ENCODE measurements at regions not wholly inside any gene's neighbourhood (a gene's known extent, or its start where the extent isn't known, plus 50 kb on each side); places are given as distances from the start of the nearest gene placed in this dataset.
"Not testable (repeated sequence)": the region's sequence is repeated elsewhere in the genome, so short reads cannot be mapped to it uniquely, and the experiment has no call there.

- no peak for DNase-seq
Measured at GRCh38 chr3:184440151-184440550, 60.3 kb downstream of the CHRD start.

DNA sequence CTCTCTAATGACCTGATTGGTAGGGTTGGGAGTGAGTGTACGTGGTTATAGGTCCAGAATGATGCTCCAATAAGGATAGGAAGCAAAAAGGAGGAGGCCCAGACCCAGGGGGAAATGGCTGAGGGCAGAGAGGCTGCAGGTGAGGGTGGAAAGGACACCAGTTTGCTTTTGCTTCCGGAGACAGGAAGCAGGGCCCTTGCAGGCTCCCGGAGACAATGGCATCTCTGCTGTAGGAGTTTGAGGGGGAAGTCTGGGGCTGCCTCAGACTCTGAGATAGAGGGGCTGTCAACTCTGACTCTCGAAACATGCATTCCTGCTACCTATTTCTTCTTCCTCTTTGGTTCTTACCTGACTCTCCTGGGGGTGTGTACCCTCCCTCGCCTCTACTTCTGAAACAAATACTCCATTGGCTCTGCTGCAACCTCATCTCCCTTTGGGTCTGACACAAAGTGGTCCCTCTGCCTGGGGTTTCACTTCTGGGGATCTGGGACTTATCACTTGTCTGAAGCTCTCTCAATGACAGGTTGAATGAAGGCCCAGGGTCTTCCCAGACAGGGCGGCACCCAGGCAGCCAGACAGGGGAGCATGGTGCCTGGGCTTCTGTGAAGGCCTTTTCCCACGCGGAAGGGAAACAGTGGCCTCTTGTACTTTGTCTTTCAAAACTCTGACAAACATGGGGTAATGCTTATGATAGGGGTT lies 61.5 kb downstream of the CHRD start:
- no peak for DNase-seq

GRCh38 chr3:184443364-184443763 lies 63.5 kb downstream of the CHRD start:
- no peak for DNase-seq

- DNase-seq, result no peak
Measured at GRCh38 chr3:184443831-184444230, 64.0 kb downstream of the CHRD start.

DNA sequence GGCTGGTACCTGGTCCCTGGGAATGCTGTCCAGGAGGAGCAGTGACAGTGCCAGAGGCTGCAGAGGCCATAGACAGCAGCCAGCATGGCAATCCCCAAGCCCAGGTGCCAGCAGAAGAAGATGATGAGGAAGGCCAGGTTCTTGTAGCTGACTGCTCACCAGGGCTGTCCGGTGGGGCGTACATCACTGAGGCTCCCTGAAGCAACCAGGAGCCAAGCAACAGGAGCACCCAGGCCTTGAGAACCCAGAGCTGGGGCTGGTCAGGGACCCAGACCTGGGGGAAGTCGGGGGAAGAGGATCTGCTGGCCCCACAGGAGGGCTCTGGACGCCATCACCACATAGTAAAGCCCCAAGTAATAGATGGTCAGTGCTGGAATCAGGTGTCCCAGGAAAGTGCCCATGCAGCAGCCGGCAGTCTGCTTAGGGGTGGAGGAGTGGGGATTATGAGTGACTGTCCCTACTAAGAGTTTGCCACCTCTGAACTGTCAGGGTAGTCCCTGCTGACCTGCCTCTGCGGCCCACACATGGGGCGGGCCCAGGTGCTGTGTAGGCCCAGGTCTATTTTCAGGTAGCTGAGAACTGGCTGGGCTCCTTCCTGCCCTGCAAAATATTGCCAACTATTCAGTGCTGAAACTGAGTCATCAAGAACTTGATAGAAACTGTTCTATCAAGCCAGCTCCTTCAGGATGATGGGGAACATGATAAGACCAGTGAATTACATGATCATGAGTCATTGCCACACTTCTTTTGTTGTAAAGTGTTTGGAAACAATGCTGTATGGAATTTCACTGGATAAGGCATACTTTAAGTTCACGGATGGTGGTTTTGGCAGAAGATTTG lies 68.7 kb downstream of the CHRD start:
- DNase-seq, result peak; percentile 84

- no peak for DNase-seq
Measured at GRCh38 chr3:184449161-184449515, 69.3 kb downstream of the CHRD start.

DNA sequence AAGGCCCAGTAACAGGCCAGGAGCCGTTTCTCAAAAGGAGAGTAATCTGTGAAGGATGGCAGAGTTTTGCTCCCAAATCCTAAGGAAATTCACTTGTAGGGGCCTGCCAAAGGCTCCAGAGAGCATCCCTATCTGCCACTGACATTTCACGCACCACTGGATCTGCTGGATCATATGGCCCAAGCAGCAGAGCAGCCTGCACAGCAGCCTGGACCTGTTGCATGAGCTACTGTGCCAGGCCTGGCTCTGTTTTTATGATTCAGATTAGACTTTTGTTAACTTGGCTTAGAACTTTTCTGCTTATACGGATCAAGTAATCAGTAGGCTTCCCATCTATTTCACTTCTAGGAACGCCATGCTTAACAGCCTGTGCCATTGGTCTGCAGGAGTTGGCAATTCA lies 70.7 kb downstream of the CHRD start:
- no peak for DNase-seq

DNA sequence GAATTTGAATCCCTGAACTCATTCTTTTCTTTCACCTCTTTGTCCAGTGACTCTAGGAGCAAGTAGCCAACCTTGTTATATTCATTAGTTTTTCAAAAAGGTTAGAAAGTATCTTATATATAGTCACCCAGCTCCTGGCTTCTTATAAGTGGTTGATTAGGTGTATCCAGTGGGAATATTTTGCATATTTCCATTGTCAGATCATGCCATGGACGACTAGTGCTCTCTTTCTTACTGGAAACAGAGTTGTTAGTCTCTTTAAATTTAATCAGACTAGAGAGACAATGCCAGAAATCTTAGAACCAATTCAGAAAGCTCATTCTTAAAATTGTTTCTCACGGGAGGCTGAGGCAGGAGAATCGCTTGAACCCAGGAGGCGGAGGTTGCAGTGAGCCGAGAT lies 73.4 kb downstream of the CHRD start:
- DNase-seq, result no peak

GRCh38 chr3:184455991-184456390 lies 76.1 kb downstream of the CHRD start:
- no peak for DNase-seq

GRCh38 chr3:184456476-184456875 lies 76.6 kb downstream of the CHRD start:
- DNase-seq, result no peak

DNA sequence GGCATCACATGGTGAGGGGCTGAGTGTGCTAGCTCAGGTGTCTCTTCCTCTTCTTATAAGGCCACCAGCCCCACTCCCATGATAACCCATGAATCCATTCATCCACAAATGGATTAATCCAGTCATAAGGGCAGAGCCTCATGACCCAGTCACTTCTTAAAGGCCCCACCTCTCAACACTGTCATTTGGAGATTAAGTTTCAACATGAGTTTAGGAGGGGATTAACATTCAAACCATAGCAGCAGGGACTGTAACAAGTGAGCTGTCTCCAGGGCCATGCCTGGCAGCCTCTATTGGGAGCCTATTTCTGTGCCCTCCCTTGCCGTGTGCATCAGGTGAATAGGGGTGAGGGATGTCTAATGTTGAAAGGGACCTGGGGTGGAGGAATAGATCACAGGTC lies 77.5 kb downstream of the CHRD start:
- no peak for DNase-seq

DNA sequence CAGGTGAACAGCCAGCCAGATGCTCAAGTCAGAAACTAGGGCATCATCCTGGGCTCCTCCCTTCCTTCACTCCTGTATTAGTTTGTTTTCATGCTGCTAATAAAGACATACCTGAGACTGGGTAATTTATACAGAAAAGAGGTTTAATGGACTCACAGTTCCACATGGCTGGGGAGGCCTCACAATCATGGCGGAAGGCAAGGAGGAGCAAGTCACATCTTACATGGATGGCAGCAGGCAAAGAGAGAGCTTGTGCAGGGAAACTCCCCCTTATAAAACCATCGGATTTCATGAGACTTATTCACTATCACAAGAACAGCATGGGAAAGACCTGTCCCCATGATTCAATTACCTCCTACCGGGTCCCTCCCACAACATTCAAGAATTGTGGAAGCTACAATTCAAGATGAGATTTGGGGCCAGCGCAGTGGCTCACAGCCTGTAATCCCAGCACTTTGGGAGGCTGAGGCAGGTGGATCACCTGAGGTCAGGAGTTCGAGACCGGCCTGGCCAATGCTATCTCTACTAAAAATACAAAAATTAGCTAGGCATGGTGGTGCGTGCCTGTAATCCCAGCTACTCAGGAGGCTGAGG lies 78.0 kb downstream of the CHRD start:
- not testable (repeated sequence) for DNase-seq

DNA sequence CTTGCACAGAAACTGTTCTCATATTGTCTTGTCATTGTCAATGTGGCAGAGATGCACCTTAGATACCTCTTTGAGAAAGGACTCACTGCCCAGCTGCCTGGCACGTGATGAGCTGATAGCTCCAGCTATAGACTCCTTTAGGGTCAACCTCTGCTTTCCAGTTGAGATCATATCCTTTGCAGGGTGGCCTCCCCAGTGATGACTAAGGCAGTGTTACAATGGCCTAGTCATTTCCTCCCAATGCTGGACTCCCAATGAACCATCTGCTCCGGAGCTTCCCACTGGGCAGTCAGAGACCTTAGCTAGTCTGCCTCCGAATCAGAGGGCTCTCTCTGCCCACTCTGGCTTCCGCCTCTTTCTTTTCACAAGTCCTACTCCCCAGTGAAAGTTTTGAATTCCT lies 79.5 kb downstream of the CHRD start:
- DNase-seq, result peak; percentile 9

GRCh38 chr3:184460276-184460675 lies 80.4 kb downstream of the CHRD start:
- DNase-seq, result no peak

- no peak for DNase-seq
Measured at GRCh38 chr3:184461219-184461618, 81.4 kb downstream of the CHRD start.

- no peak for DNase-seq
Measured at GRCh38 chr3:184465883-184466412, 86.1 kb downstream of the CHRD start.

DNA sequence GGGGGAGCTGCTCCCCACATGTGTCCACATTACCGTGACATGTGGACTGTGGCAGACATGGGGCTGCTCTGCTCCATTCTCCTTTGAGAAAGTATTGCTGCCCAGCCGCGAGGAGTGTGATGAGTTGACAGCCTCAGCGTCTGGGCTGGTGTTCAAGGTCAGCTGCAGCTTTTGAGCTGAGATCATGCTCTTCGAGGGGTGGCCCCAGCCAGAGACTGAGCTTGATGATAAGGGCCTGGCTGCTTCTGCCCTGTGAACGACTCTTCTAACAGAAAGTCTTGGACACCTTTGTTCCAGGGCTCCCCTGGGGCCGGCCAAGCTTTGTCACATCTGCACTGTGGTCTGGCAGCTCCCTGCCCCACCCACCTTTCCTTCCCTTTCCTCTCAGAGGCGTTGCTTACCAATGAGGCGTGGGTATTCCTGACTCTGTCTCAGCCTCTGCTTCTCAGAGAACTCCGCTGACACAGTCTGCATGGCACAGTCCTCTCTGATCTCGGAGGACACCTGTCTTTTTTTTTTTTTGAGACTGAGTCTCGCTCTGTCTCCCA lies 86.6 kb downstream of the CHRD start:
- DNase-seq, result no peak

- DNase-seq, result no peak
Measured at GRCh38 chr3:184467171-184467570, 87.3 kb downstream of the CHRD start.

- no peak for DNase-seq
Measured at GRCh38 chr3:184470551-184470950, 90.7 kb downstream of the CHRD start.

- DNase-seq, result no peak
Measured at GRCh38 chr3:184471439-184471838, 90.1 kb upstream of the EPHB3 start.

DNA sequence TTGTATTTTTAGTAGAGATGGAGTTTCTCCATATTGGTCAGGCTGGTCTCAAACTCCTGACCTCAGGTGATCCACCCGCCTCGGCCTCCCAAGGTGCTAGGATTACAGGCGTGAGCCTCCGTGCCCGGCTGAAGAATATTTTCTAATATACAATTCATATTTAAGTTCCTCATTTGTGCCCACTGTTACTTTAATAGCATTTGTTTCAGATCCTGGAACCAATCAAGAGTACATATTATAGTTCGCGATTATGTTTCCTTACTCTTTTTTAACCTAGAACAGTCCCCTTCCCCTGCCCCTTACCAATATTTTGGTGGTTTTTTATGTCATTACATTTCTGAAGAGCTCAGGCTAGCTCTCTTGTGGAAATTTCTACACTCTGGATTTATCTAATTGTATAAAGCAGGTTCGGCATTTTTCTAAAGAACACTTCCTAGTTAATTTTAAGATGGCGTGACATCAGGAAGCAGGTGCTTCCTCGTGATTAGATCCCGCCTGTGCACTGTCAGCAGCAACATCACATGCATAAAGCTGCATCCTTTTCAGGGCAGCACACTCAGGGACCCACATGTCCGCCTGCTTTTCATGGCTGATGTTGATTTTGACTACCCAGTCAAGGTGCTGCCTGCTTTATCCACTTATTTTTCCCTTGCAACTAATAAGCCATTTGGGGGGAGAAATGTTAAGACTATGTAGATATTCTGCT lies 88.7 kb upstream of the EPHB3 start:
- DNase-seq, result no peak

DNA sequence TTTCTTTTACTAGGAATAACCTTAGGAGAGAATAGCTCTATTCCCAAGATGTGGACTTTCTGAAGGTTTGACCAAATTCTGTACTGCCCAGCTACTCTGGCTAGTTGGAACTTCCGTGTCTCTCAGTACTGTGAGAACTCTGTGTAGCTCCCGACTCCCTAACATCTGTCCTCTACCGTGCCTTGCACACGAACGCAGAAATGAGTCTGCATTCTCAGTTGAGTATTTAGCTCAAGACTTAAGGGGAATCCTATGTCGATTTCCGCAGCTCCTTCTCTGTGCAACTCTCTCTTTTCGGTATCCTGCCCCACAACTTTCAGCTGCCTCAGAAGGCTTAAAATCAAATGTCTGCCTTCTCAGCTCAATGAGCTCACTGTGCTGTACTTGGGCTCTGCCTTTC lies 86.7 kb upstream of the EPHB3 start:
- DNase-seq, result no peak

DNA sequence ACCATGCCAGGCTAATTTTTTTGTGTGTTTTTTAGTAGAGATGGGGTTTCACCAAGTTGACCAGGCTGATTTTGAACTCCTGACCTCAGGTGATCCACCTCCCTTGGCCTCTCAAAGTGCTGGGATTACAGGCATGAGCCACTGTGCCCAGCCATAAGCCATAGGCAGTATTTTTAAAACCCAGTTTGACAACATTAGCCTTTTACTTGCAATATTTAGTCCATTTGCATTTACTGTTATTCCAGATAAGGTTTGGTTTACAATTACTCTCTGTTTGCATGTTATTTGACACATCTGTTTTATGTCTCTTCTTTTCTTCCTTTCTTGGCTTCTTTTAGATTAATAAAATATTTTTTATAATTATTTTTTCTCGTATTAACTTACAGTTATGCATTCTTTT lies 83.6 kb upstream of the EPHB3 start:
- DNase-seq, result no peak

All from fibroblast of skin of right quadriceps (primary cell).